ENCODE measurements at regions not wholly inside any gene's neighbourhood (a gene's known extent, or its start where the extent isn't known, plus 50 kb on each side); places are given as distances from the start of the nearest gene placed in this dataset.

- FAIRE-seq (no peak), ATAC-seq (no peak), DNase-seq (ENCODE audit: extremely low read depth in 1 of 4, low spot score in 3 of 4) (no peak)
- Histone ChIP-seq H3K4me3 (no peak overlapping the region), H2AFZ (ENCODE audit: low read depth, low read length) (no peak overlapping the region), H3K9me3 (replicated peaks; ENCODE audit: control insufficient read depth, insufficient read depth, low read depth, low read length) (no peaks in the 10 kb centered on the region), H3K27ac (ENCODE audit: extremely low read depth, low read depth, low read length) (no peak overlapping the region), H3K4me2 (ENCODE audit: insufficient read depth, low read length) (no peak overlapping the region), H3K9me1 (ENCODE audit: control insufficient read depth, insufficient read depth, low read length) (no peaks in the 10 kb centered on the region), H3K9ac (ENCODE audit: insufficient read depth in 1 of 2, low read depth in 2 of 2, low read length in 2 of 2) (no peak overlapping the region), H3K4me1 (replicated peaks in 1 of 2; ENCODE audit: control insufficient read depth in 2 of 2, insufficient read depth in 2 of 2, low read length in 2 of 2) (no peaks in the 10 kb centered on the region), H4K20me1 (replicated peaks; ENCODE audit: control insufficient read depth, insufficient read depth, low read length) (no peaks in the 10 kb centered on the region), H3K79me2 (ENCODE audit: control insufficient read depth, insufficient read depth, low read length) (no peaks in the 10 kb centered on the region), H3K36me3 (ENCODE audit: control insufficient read depth, insufficient read depth, low read length) (no peaks in the 10 kb centered on the region), H3K27me3 (ENCODE audit: control insufficient read depth in 2 of 2, insufficient read depth in 2 of 2, low read length in 2 of 2) (no peaks in the 10 kb centered on the region)
- CTCF ChIA-PET (ENCODE audit: low intra/inter-chr PET ratio): no interaction called here
- intact Hi-C loops (cut with micrococcal nuclease): no loop called here
- BruUV-seq (replicated peaks): no TSS peak
- in situ Hi-C loops (cut with MboI): no loop called here
- TF ChIP-seq CCNT2 (IDR thresholded peaks at IDR 0.05; ENCODE audit: borderline replicate concordance, extremely low read depth, insufficient read length, low read depth, low read length) (no peak), MED1 (CRISPR knock-in tag; IDR thresholded peaks at IDR 0.05; ENCODE audit: borderline replicate concordance) (no peak), PPARD (CRISPR knock-in tag; IDR thresholded peaks at IDR 0.05) (no peak), BRCA1 (IDR thresholded peaks at IDR 0.05) (no peak), BRCA1 (CRISPR knock-in tag; IDR thresholded peaks at IDR 0.05) (no peak), JUN (IDR thresholded peaks at IDR 0.05; ENCODE audit: borderline replicate concordance, low read depth, low read length) (no peak), JUN (CRISPR knock-in tag; IDR thresholded peaks at IDR 0.05; ENCODE audit: borderline replicate concordance) (no peak), HNRNPK (IDR thresholded peaks at IDR 0.05; ENCODE audit: low read depth, low read length, poor library complexity, severe bottlenecking) (no peak), RBBP5 (IDR thresholded peaks at IDR 0.05; ENCODE audit: borderline replicate concordance, insufficient read depth, low read length, poor library complexity, severe bottlenecking) (no peak), WHSC1 (IDR thresholded peaks at IDR 0.05; ENCODE audit: low read length) (no peak), PURB (CRISPR knock-in tag; IDR thresholded peaks at IDR 0.05; ENCODE audit: low read depth) (no peak), PCBP1 (IDR thresholded peaks at IDR 0.05; ENCODE audit: low read depth, low read length, poor library complexity, severe bottlenecking) (no peak), GABPB1 (CRISPR knock-in tag; IDR thresholded peaks at IDR 0.05) (no peak), HMGN3 (IDR thresholded peaks at IDR 0.05; ENCODE audit: borderline replicate concordance, extremely low read depth, insufficient read length, low read depth, low read length) (no peak), CHD2 (IDR thresholded peaks at IDR 0.05; ENCODE audit: low read depth, low read length) (no peak), MCM7 (IDR thresholded peaks at IDR 0.05) (no peak), RFX5 (IDR thresholded peaks at IDR 0.05; ENCODE audit: low read depth, low read length) (no peak), ZNF347 (CRISPR knock-in tag; IDR thresholded peaks at IDR 0.05; ENCODE audit: low read depth) (no peak), CTBP1 (IDR thresholded peaks at IDR 0.05; ENCODE audit: borderline replicate concordance) (no peak)
- POLR2A ChIA-PET: no interaction called here
- 0% methylated on average over 4 of the region's 4 CpGs for WGBS (ENCODE audit: insufficient coverage, low coverage, missing lambda C conversion rate)
These were observed 120.9 kb upstream of the FREM2 start for GRCh38 chr13:38566023-38566422.
